ENCODE measurements at regions not wholly inside any gene's neighbourhood (a gene's known extent, or its start where the extent isn't known, plus 50 kb on each side); places are given as distances from the start of the nearest gene placed in this dataset.

DNA sequence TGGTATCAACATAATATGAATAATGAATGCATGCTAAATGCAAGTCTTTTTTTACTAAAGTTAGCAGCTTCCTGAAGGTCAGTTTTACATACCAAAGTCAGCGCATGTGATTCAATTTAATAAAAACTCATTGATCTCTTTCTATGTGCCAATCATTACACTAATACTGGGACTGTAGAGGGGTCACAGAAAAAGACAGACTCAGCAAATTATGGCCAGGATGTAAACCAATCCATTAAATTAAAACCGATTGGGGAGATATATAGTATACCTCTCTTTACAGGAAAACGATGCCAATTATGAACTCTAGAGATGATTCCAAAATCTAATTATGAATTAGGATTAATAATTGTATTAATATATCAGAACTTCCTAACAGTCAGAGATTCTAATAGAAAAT, 624.4 kb upstream of the PCDH20 start:
- Histone ChIP-seq H3K9me3 (replicated peaks; ENCODE audit: low read length) (no peaks in the 10 kb centered on the region), H3K4me2 (ENCODE audit: low read length) (no peak overlapping the region), H3K27me3 (ENCODE audit: control insufficient read depth, insufficient read depth, low read length) (no peaks in the 10 kb centered on the region), H3K9ac (ENCODE audit: low read depth, low read length) (no peak overlapping the region), H3K36me3 (ENCODE audit: insufficient read depth, low read length) (no peaks in the 10 kb centered on the region), H3K4me3 (ENCODE audit: low read length) (no peak overlapping the region), H3K4me1 (ENCODE audit: control insufficient read depth, insufficient read depth, low read length) (no peaks in the 10 kb centered on the region)

DNA sequence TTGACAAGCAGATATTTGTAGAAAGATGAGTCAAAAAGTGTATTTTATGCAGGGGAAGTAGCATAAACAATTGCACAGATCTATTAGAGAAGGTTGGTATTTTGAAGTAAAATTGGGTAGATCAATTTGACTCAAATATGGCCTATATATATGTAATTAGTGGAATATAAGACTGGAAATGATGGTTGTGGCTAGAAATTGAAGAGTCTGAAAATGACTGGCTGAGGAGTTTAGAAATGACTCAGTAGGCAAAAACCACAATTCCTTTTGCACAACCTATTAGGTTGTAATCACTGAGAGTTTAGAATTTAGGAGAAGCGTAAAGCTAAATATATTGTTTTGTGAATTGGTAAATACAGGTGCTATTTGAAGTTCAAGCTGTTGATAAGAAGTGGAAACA, 622.6 kb upstream of the PCDH20 start:
- Histone ChIP-seq H3K9me3 (replicated peaks; ENCODE audit: low read length) (no peaks in the 10 kb centered on the region), H3K4me2 (ENCODE audit: low read length) (no peak overlapping the region), H3K4me3 (ENCODE audit: low read length) (no peak overlapping the region), H3K4me1 (ENCODE audit: control insufficient read depth, insufficient read depth, low read length) (no peaks in the 10 kb centered on the region), H3K27me3 (ENCODE audit: control insufficient read depth, insufficient read depth, low read length) (no peaks in the 10 kb centered on the region), H3K9ac (ENCODE audit: low read depth, low read length) (no peak overlapping the region), H3K36me3 (ENCODE audit: insufficient read depth, low read length) (no peaks in the 10 kb centered on the region)

DNA sequence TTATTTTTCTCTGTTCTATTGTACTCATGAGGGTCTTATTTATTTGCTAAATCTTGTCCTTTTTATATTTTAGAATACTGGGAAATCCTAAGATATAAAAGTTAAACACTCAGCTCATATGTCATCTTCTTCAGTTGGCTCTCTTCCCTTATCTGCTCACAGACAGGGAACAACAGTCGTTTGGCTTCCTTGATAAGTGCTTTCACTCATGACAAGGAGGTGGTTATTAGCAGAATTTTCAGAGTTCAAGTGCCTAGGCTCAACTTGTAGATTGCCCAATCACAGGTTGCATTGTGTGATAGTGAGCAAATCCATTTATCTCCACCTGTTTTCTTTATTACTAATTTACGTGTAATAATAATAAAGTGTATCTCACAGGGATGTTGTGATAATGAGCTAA, 620.3 kb upstream of the PCDH20 start:
- Histone ChIP-seq H3K36me3 (ENCODE audit: insufficient read depth, low read length) (no peaks in the 10 kb centered on the region), H3K4me3 (ENCODE audit: low read length) (no peak overlapping the region), H3K4me1 (ENCODE audit: control insufficient read depth, insufficient read depth, low read length) (no peaks in the 10 kb centered on the region), H3K9ac (ENCODE audit: low read depth, low read length) (no peak overlapping the region), H3K9me3 (replicated peaks; ENCODE audit: low read length) (no peaks in the 10 kb centered on the region), H3K27me3 (ENCODE audit: control insufficient read depth, insufficient read depth, low read length) (no peaks in the 10 kb centered on the region), H3K4me2 (ENCODE audit: low read length) (no peak overlapping the region)

DNA sequence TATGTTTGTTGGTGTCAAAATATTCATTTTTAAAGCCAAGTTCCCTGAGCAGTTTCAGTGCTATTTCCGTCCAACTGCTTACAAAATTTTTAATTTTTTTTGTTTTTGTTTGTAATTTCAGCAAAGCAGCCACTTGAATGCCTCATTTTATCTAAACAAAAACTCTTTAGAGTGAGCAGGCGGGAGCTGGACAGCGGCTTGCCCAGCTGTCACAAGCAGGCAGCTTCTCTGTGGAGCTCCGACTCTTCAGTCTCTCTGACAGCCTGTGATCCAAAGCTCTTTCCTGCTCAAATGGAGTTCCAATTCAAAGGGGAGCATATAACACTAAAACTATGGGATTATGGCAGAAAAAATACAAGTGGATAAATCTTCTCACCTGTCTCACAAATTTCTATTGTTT, 618.3 kb upstream of the PCDH20 start:
- Histone ChIP-seq H3K9ac (ENCODE audit: low read depth, low read length) (no peak overlapping the region), H3K9me3 (replicated peaks; ENCODE audit: low read length) (no peaks in the 10 kb centered on the region), H3K27me3 (ENCODE audit: control insufficient read depth, insufficient read depth, low read length) (no peaks in the 10 kb centered on the region), H3K4me2 (ENCODE audit: low read length) (no peak overlapping the region), H3K36me3 (ENCODE audit: insufficient read depth, low read length) (no peaks in the 10 kb centered on the region), H3K4me3 (ENCODE audit: low read length) (no peak overlapping the region), H3K4me1 (ENCODE audit: control insufficient read depth, insufficient read depth, low read length) (no peaks in the 10 kb centered on the region)

DNA sequence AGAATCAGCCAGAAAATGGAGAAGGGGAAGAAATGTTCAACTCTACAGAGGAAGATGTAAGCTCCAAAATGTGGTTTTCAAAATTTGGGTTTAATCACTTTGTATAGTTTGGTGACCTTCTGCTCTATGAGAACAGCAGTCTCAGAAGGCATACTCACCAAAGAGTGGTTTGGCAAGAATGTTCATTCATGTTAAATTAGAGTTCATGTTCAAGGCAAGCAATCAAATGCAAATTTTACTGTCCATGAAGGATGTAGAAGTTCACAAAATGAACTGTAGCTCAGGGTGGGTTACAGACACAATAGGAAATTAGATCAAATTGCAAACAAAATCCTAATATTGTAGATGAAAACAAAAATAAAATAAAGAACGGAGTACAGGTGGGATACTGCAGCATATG, 606.7 kb upstream of the PCDH20 start:
- H3K9me3 ChIP-seq (replicated peaks; ENCODE audit: low read length) = no peaks in the 10 kb centered on the region
- H3K4me1 ChIP-seq (ENCODE audit: control insufficient read depth, insufficient read depth, low read length) = no peaks in the 10 kb centered on the region
- H3K27me3 ChIP-seq (ENCODE audit: control insufficient read depth, insufficient read depth, low read length) = no peaks in the 10 kb centered on the region
- no peaks in the 10 kb centered on the region for H3K36me3 ChIP-seq (ENCODE audit: insufficient read depth, low read length)
- no peak overlapping the region for H3K9ac ChIP-seq (ENCODE audit: low read depth, low read length)
- H3K4me2 ChIP-seq (ENCODE audit: low read length) = no peak overlapping the region
- no peak overlapping the region for H3K4me3 ChIP-seq (ENCODE audit: low read length)

DNA sequence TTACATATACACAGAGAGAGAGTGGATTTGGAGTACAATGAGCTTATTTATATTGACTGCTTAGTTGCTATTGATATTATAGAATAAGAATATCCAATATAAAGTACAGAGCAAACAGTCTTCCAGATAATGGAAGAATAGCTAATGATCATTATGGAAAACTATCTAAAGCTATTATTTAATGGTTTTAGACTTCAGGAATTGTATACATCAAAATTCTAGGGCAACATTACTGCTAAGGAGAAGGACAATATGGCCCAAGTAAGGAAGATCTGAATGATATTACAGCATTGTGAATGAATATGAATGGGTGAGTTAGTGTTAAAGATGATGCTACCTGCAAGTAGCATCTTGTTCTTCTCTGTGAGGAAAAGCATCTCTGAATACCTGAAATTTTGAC, 604.2 kb upstream of the PCDH20 start:
- Histone ChIP-seq H3K27me3 (ENCODE audit: control insufficient read depth, insufficient read depth, low read length) (no peaks in the 10 kb centered on the region), H3K4me2 (ENCODE audit: low read length) (no peak overlapping the region), H3K4me3 (ENCODE audit: low read length) (no peak overlapping the region), H3K36me3 (ENCODE audit: insufficient read depth, low read length) (no peaks in the 10 kb centered on the region), H3K9ac (ENCODE audit: low read depth, low read length) (no peak overlapping the region), H3K9me3 (replicated peaks; ENCODE audit: low read length) (no peaks in the 10 kb centered on the region), H3K4me1 (ENCODE audit: control insufficient read depth, insufficient read depth, low read length) (no peaks in the 10 kb centered on the region)

DNA sequence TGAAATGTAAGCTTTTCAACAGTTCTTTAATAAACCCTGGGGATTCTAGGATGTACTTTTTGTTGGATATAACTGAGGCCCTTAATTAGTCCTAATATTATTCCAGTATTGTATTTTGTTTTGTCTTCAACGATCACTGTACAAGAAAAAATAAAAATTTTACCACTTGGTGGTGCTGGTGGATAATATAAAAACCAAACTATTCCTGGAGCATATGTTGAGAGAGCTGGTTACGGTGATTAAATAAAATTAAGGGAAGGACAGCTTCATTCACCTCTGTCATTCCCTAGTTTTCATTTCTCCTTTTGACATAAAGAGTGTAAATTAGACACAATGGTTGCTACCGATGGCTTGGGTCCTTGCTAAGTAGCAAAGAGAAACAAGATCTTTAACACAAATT, 598.6 kb upstream of the PCDH20 start:
- Histone ChIP-seq H3K27me3 (ENCODE audit: control insufficient read depth, insufficient read depth, low read length) (no peaks in the 10 kb centered on the region), H3K9me3 (replicated peaks; ENCODE audit: low read length) (no peaks in the 10 kb centered on the region), H3K4me2 (ENCODE audit: low read length) (peak overlapping the region; percentile 43), H3K4me3 (ENCODE audit: low read length) (no peak overlapping the region), H3K4me1 (ENCODE audit: control insufficient read depth, insufficient read depth, low read length) (no peaks in the 10 kb centered on the region), H3K9ac (ENCODE audit: low read depth, low read length) (no peak overlapping the region), H3K36me3 (ENCODE audit: insufficient read depth, low read length) (no peaks in the 10 kb centered on the region)

DNA sequence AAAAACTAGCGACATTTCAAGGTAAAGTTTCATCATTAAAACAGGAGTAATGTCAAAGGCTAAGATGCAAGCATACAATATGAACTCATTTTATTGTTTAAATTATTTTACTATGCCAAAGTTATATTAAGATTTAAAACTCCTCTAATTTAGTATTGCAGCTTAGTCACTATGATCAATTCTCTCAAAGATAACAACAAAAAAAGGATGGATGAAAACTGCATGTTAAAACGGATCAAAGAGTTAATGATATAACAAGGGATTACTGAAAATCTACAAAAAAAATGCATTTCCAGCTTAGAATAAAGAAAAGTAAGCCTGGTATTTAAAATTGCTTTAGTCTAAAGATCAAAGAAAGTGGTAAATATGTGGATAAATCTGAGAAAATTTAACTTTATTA, 587.8 kb upstream of the PCDH20 start:
- Histone ChIP-seq H3K4me2 (ENCODE audit: low read length) (no peak overlapping the region), H3K36me3 (ENCODE audit: insufficient read depth, low read length) (no peaks in the 10 kb centered on the region)

DNA sequence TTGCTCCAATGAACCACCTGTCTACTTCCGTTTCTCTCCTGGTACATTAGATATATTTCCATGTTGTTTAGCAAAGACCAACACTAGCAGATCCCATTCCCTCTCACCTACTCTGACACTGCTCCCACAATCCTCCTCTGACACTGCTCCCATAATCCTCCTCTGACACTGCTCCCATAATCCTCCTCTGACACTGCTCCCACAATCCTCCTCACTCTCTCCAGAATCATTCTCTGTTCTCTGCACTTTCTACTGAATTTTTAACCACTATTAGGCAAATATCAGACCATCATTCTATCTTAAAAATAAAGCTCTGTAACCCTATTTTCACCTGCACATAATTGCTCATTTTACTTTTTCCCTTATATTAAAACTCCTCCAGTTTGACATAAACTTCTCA, 578.5 kb upstream of the PCDH20 start:
- H3K4me1 ChIP-seq (ENCODE audit: control insufficient read depth, insufficient read depth, low read length) = no peaks in the 10 kb centered on the region
- H3K4me2 ChIP-seq (ENCODE audit: low read length) = no peak overlapping the region
- no peaks in the 10 kb centered on the region for H3K9me3 ChIP-seq (replicated peaks; ENCODE audit: low read length)
- no peaks in the 10 kb centered on the region for H3K36me3 ChIP-seq (ENCODE audit: insufficient read depth, low read length)
- no peak overlapping the region for H3K4me3 ChIP-seq (ENCODE audit: low read length)
- H3K9ac ChIP-seq (ENCODE audit: low read depth, low read length) = no peak overlapping the region
- no peaks in the 10 kb centered on the region for H3K27me3 ChIP-seq (ENCODE audit: control insufficient read depth, insufficient read depth, low read length)

More for the DNA sequence above, 587.8 kb upstream of the PCDH20 start:
- H3K4me3 ChIP-seq (ENCODE audit: low read length) = no peak overlapping the region
- H3K9me3 ChIP-seq (replicated peaks; ENCODE audit: low read length) = no peaks in the 10 kb centered on the region
- no peak overlapping the region for H3K9ac ChIP-seq (ENCODE audit: low read depth, low read length)
- H3K27me3 ChIP-seq (ENCODE audit: control insufficient read depth, insufficient read depth, low read length) = no peaks in the 10 kb centered on the region
- no peaks in the 10 kb centered on the region for H3K4me1 ChIP-seq (ENCODE audit: control insufficient read depth, insufficient read depth, low read length)

DNA sequence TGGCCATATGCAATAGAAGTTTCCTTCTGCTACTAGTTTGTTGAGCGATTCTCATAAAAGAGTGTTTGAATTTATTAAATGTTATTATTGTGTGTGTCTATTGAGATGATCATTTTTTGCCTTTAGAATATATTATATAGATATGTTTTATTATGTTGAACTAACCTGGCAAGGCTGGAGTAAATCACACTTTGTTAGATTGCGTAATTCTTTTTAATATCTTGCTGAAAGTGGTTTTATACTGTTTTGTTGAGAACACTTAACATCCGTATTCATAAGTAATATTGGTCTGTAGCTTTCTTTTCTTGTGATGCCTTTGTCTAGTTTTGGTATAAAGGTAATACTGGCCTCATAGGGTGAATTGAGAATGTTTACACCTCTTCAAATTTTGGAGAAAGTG, 574.3 kb upstream of the PCDH20 start:
- Histone ChIP-seq H3K36me3 (ENCODE audit: insufficient read depth, low read length) (no peaks in the 10 kb centered on the region), H3K9me3 (replicated peaks; ENCODE audit: low read length) (no peaks in the 10 kb centered on the region), H3K4me1 (ENCODE audit: control insufficient read depth, insufficient read depth, low read length) (no peaks in the 10 kb centered on the region), H3K27me3 (ENCODE audit: control insufficient read depth, insufficient read depth, low read length) (no peaks in the 10 kb centered on the region), H3K4me2 (ENCODE audit: low read length) (no peak overlapping the region), H3K9ac (ENCODE audit: low read depth, low read length) (no peak overlapping the region), H3K4me3 (ENCODE audit: low read length) (no peak overlapping the region)

DNA sequence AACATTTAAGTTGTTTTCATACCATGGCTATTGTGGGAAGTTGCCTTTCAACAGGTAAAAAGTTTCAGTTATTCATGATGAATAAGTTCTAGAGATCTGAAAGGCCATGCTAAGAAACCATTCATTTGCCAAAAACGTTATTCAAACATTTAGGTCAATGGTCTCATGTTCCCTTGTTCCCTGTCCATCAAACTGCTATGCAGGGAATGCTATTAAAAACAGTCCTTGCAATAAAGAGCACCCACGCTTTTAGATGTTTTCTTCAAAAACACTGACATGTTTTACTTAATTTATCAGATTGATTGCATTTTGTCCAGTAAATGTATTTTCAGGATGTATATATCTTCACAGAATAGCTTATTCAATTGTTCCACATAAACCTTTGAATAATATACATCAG, 573.2 kb upstream of the PCDH20 start:
- Histone ChIP-seq H3K27me3 (ENCODE audit: control insufficient read depth, insufficient read depth, low read length) (no peaks in the 10 kb centered on the region), H3K4me2 (ENCODE audit: low read length) (no peak overlapping the region), H3K9ac (ENCODE audit: low read depth, low read length) (no peak overlapping the region), H3K36me3 (ENCODE audit: insufficient read depth, low read length) (no peaks in the 10 kb centered on the region), H3K4me1 (ENCODE audit: control insufficient read depth, insufficient read depth, low read length) (no peaks in the 10 kb centered on the region), H3K9me3 (replicated peaks; ENCODE audit: low read length) (no peaks in the 10 kb centered on the region), H3K4me3 (ENCODE audit: low read length) (no peak overlapping the region)

DNA sequence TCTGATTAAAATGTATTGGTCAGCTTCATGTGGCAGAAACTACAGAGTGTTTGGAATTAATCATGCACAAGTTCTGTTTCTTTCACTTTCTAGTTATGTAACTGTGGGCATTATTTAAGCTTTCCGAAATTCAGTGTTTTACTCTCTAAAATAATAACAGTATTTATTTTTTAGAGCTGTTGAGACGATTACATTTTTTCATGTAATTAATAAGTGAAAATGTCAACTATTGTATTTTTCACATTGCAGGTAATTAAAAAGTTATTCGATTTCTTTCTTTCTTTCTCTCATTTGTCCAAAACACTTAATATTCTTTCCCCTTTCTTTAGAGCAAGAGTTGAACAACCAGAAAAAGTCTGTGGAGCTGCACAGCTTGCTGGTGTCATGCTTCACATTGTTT, 559.4 kb upstream of the PCDH20 start:
- H3K9ac ChIP-seq (ENCODE audit: low read depth, low read length) = no peak overlapping the region
- H3K9me3 ChIP-seq (replicated peaks; ENCODE audit: low read length) = peaks cover 7% of the 10 kb centered on the region
- H3K27me3 ChIP-seq (ENCODE audit: control insufficient read depth, insufficient read depth, low read length) = no peaks in the 10 kb centered on the region
- H3K4me1 ChIP-seq (ENCODE audit: control insufficient read depth, insufficient read depth, low read length) = no peaks in the 10 kb centered on the region
- no peak overlapping the region for H3K4me2 ChIP-seq (ENCODE audit: low read length)
- no peak overlapping the region for H3K4me3 ChIP-seq (ENCODE audit: low read length)
- H3K36me3 ChIP-seq (ENCODE audit: insufficient read depth, low read length) = no peaks in the 10 kb centered on the region

DNA sequence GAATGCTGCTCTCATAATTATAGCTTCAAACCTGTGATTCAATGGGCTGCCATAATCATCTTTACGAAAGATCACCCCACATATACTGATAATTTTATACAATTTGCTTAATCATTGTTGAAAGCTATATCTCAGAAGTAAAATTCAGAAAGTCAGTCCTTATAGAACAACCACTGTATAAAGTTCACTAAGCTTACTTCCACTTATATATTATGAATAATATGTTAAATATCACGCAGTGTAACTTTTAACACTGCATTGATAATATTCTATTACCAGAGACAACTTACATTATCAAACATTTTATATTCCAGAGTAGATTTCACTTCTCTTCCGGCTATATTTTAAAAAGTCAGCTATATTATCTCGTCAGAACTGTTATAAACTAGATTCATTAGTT, 550.1 kb upstream of the PCDH20 start:
- H3K4me1 ChIP-seq (ENCODE audit: control insufficient read depth, insufficient read depth, low read length) = no peaks in the 10 kb centered on the region
- H3K36me3 ChIP-seq (ENCODE audit: insufficient read depth, low read length) = no peaks in the 10 kb centered on the region
- no peak overlapping the region for H3K4me2 ChIP-seq (ENCODE audit: low read length)
- H3K9me3 ChIP-seq (replicated peaks; ENCODE audit: low read length) = no peaks in the 10 kb centered on the region
- H3K9ac ChIP-seq (ENCODE audit: low read depth, low read length) = no peak overlapping the region
- H3K27me3 ChIP-seq (ENCODE audit: control insufficient read depth, insufficient read depth, low read length) = no peaks in the 10 kb centered on the region
- no peak overlapping the region for H3K4me3 ChIP-seq (ENCODE audit: low read length)

All from skeletal muscle satellite cell (primary cell).